HCT116 (cell line): ENCODE measurements at regions not wholly inside any gene's neighbourhood (a gene's known extent, or its start where the extent isn't known, plus 50 kb on each side); places are given as distances from the start of the nearest gene placed in this dataset.

Experiments used
- EGR1 ChIP-seq: IDR thresholded peaks from 2 replicates; pipeline ENCODE4 v1.6.1; 2012; ENCODE audit warnings: low read depth
- EZH2 ChIP-seq: fragments of 200-600 bp; sonication (generic); IDR thresholded peaks from 2 replicates; pipeline ENCODE4 v1.6.1; 2017; ENCODE audit warnings: antibody characterized with exemption, mixed run types
- EZH2phosphoT487 ChIP-seq: fragments of 200-600 bp; IDR thresholded peaks from 2 replicates; pipeline ENCODE4 v1.6.1; 2018; ENCODE audit warnings: antibody characterized with exemption, borderline replicate concordance
- POLR2A ChIP-seq: IDR thresholded peaks from 2 replicates; pipeline ENCODE4 v1.7.0; 2011; ENCODE audit warnings: borderline replicate concordance; ENCODE audit not compliant: insufficient read depth, insufficient read length; ENCODE audit errors: extremely low read depth
- POLR2AphosphoS5 ChIP-seq: IDR thresholded peaks from 2 replicates; pipeline ENCODE4 v1.6.1; 2011; ENCODE audit warnings: mild to moderate bottlenecking, low read depth, low read length, moderate library complexity
- SP1 ChIP-seq: IDR thresholded peaks from 2 replicates; pipeline ENCODE4 v1.6.1; 2012; ENCODE audit warnings: low read depth
- YY1 ChIP-seq: IDR thresholded peaks from 2 replicates; pipeline ENCODE4 v1.6.1; 2011; ENCODE audit warnings: low read length, low read depth, moderate library complexity, mild to moderate bottlenecking; ENCODE audit not compliant: insufficient replicate concordance; ENCODE audit errors: extremely low read depth
- ZFX ChIP-seq: fragments of 450-650 bp; IDR thresholded peaks from 2 replicates; pipeline ENCODE4 v1.6.1; 2017
- TF ChIP-seq, protein P1 (sequence below), 3 experiments: fragments of 200-600 bp in 1 of 3; sonication (generic) in 1 of 3; IDR thresholded peaks in 2 of 3; conservative IDR thresholded peaks in 1 of 3; 2 replicates each; pipeline ENCODE4 v1.5.1; 2012 to 2017; ENCODE audit warnings: low read depth in 2 of 3, low read length in 2 of 3, antibody characterized with exemption in 1 of 3, borderline replicate concordance in 1 of 3, control low read depth in 1 of 3, mild to moderate bottlenecking in 1 of 3, mixed read lengths in 1 of 3, mixed run types in 1 of 3, moderate library complexity in 1 of 3; ENCODE audit not compliant: insufficient read depth in 1 of 3

DNA sequence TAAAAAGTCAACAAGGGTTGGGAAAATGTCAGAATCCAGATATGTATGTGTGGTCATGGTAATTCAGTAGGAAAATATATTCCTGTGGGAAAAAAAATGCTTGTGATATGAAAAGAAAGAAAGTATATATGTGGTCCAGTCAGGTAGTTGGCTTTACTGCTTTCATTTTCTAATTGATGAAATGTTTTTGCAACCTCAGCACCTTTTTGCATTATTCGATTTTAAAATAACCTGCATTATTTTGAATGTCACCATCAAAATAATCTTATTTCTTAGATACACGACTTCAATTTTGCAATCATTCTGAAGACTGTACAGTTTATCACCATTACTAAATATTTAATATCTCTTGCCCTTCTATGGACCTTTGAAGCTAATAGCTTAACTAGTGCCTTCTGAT is 170.8 kb upstream of the SPANXN4 start:
- TF ChIP-seq, protein P1, sequence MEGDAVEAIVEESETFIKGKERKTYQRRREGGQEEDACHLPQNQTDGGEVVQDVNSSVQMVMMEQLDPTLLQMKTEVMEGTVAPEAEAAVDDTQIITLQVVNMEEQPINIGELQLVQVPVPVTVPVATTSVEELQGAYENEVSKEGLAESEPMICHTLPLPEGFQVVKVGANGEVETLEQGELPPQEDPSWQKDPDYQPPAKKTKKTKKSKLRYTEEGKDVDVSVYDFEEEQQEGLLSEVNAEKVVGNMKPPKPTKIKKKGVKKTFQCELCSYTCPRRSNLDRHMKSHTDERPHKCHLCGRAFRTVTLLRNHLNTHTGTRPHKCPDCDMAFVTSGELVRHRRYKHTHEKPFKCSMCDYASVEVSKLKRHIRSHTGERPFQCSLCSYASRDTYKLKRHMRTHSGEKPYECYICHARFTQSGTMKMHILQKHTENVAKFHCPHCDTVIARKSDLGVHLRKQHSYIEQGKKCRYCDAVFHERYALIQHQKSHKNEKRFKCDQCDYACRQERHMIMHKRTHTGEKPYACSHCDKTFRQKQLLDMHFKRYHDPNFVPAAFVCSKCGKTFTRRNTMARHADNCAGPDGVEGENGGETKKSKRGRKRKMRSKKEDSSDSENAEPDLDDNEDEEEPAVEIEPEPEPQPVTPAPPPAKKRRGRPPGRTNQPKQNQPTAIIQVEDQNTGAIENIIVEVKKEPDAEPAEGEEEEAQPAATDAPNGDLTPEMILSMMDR (IDR thresholded peaks at IDR 0.05 in 2 of 3, conservative IDR thresholded peaks at IDR 0.05 in 1 of 3; ENCODE audit: borderline replicate concordance in 1 of 3, insufficient read depth in 1 of 3, low read depth in 2 of 3, low read length in 2 of 3), result no peak
- TF ChIP-seq SP1 (no peak), POLR2A (no peak), YY1 (no peak), POLR2AphosphoS5 (no peak), EZH2phosphoT487 (no peak), ZFX (no peak), EZH2 (no peak), EGR1 (no peak)
